Lower lobe of right lung (tissue), 2 donors: ENCODE measurements at regions not wholly inside any gene's neighbourhood (a gene's known extent, or its start where the extent isn't known, plus 50 kb on each side); places are given as distances from the start of the nearest gene placed in this dataset.
"Not testable (repeated sequence)": the region's sequence is repeated elsewhere in the genome, so short reads cannot be mapped to it uniquely, and the experiment has no call there.

ENCODE experiments used
- ATAC-seq, 2 donors: fragments of 200-7000 bp; cut with Tn5 transposase; one replicate each; pipeline ENCODE4 v1.9.1; 2020 to 2022; ENCODE audit warnings: mild to moderate bottlenecking in 2 of 2, moderate library complexity in 2 of 2
- DNase-seq: peaks from one replicate; pipeline ENCODE4 v3.0.0-alpha.2; 2020
- H3K27ac ChIP-seq: fragments of 200-600 bp; one replicate; pipeline ENCODE4 v1.8.0; 2022
- H3K27me3 ChIP-seq: fragments of 200-600 bp; one replicate; pipeline ENCODE4 v1.8.0; 2022; ENCODE audit warnings: low read depth
- H3K36me3 ChIP-seq: fragments of 200-600 bp; one replicate; pipeline ENCODE4 v1.8.0; 2022; ENCODE audit warnings: mild to moderate bottlenecking
- H3K4me1 ChIP-seq: fragments of 200-600 bp; one replicate; pipeline ENCODE4 v1.8.0; 2022
- H3K4me3 ChIP-seq: fragments of 200-600 bp; one replicate; pipeline ENCODE4 v1.8.0; 2022; ENCODE audit warnings: mild to moderate bottlenecking
- H3K9me3 ChIP-seq: fragments of 200-600 bp; one replicate; pipeline ENCODE4 v1.8.0; 2022
- intact Hi-C: fragments of 100-400 bp; cut with DNase I; formaldehyde crosslinking; loops from one replicate; pipeline ENCODE4 v1.11.0; 2022
- TF ChIP-seq, protein P1 (sequence below): fragments of 200-600 bp; IDR thresholded peaks from one replicate; pipeline ENCODE4 v1.8.0; 2022; ENCODE audit warnings: antibody characterized with exemption, mild to moderate bottlenecking
- donor health status: DM: no; HTN: yes; CAD: no; lungs with severe emphysema.

DNA sequence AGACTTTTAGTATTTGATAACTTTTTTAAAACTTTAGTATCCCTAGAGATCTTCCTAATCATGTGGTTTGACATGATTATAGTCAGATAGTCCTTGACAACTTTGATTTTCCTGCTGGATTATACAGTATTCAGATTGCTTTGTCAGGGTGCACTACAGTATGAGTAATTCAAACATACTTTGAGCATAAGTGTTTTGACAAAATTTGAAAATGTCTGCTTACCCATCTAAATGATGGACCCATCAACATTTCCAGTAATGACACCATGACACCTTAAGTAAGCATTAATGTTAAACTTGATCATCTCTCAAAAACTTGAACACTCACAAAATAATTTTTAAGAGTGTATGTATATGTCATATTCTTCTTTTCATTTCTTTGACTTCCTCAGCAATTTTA is 514.5 kb upstream of the SMIM31 start:
- ATAC-seq (no peak), DNase-seq (no peak)
- no peak overlapping the region for H3K27ac ChIP-seq
- intact Hi-C loops: no loop called here
- no peaks in the 10 kb centered on the region for H3K9me3 ChIP-seq
- no peaks in the 10 kb centered on the region for H3K36me3 ChIP-seq
- TF ChIP-seq, protein P1, sequence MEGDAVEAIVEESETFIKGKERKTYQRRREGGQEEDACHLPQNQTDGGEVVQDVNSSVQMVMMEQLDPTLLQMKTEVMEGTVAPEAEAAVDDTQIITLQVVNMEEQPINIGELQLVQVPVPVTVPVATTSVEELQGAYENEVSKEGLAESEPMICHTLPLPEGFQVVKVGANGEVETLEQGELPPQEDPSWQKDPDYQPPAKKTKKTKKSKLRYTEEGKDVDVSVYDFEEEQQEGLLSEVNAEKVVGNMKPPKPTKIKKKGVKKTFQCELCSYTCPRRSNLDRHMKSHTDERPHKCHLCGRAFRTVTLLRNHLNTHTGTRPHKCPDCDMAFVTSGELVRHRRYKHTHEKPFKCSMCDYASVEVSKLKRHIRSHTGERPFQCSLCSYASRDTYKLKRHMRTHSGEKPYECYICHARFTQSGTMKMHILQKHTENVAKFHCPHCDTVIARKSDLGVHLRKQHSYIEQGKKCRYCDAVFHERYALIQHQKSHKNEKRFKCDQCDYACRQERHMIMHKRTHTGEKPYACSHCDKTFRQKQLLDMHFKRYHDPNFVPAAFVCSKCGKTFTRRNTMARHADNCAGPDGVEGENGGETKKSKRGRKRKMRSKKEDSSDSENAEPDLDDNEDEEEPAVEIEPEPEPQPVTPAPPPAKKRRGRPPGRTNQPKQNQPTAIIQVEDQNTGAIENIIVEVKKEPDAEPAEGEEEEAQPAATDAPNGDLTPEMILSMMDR: no peak
- no peaks in the 10 kb centered on the region for H3K4me1 ChIP-seq
- H3K4me3 ChIP-seq: no peak overlapping the region
- H3K27me3 ChIP-seq: no peaks in the 10 kb centered on the region

DNA sequence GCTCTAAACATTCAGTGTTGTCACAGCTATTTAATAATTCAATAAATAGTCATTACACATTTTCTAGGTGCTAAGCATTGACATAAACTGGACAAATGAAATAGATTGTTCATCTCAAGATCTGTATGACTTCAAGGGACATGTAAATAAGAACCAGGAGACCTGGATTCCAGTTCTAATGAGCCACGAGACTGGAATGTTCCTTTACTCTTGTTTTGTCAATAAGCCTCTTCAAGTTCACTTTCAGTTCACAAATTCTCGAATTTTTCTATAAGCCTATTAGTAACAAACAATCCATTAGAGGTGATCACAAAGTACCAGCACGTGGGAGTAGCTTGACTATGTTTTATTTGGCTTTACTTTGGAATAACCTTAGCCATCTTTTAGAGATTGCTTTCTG is 514.0 kb upstream of the SMIM31 start:
- no peak for DNase-seq
- intact Hi-C loops: no loop called here
- TF ChIP-seq, protein P1: no peak
- Histone ChIP-seq H3K36me3 (no peaks in the 10 kb centered on the region), H3K4me3 (no peak overlapping the region), H3K27me3 (no peaks in the 10 kb centered on the region), H3K27ac (no peak overlapping the region), H3K9me3 (no peaks in the 10 kb centered on the region), H3K4me1 (no peaks in the 10 kb centered on the region)
- ATAC-seq: no peak

DNA sequence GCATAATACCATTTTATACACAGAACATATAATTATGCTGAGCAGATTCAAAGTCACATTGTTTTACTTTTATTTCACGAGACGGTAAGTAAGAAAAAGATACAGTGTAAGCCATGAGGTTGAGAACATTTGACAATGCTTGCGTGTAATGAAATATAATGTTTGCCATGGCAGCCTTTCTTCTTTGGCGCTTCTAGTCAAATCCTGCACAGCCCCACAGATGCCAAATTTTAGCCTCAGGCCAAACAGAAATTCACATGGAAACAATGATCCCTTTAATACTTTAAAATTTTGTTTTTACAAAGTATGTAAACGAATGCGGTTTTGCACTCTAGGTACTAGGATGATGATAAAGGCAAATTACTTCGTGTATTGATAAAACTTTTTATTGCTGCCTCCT is 502.7 kb upstream of the SMIM31 start:
- no peak for DNase-seq
- Histone ChIP-seq H3K9me3 (no peaks in the 10 kb centered on the region), H3K27me3 (no peaks in the 10 kb centered on the region), H3K4me3 (no peak overlapping the region), H3K4me1 (no peaks in the 10 kb centered on the region), H3K27ac (no peak overlapping the region), H3K36me3 (no peaks in the 10 kb centered on the region)
- ATAC-seq: no peak
- intact Hi-C loops: no loop called here
- TF ChIP-seq, protein P1: no peak

DNA sequence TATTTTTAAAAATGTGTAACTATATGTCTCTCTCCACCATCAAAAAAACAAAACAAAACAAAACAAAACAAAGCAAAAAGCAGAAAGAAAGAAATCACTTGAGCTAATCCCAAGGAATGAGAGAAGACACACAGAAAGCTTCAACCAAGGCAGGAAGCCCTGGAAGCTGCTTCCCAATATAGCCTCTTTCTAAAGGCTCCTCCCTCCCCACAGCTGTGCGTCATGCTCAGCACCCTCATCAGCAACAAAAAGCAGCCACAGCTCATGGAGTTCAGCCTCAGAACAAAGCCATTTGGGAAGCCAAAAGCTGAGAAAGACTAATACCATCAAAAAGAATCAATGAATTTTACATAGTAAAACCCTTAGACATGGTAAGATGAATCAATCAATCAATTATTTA is 501.6 kb upstream of the SMIM31 start:
- Histone ChIP-seq H3K9me3 (no peaks in the 10 kb centered on the region), H3K27ac (no peak overlapping the region), H3K27me3 (no peaks in the 10 kb centered on the region), H3K4me3 (no peak overlapping the region), H3K36me3 (no peaks in the 10 kb centered on the region), H3K4me1 (no peaks in the 10 kb centered on the region)
- intact Hi-C loops: no loop called here
- no peak for DNase-seq
- TF ChIP-seq, protein P1: no peak
- no peak for ATAC-seq

DNA sequence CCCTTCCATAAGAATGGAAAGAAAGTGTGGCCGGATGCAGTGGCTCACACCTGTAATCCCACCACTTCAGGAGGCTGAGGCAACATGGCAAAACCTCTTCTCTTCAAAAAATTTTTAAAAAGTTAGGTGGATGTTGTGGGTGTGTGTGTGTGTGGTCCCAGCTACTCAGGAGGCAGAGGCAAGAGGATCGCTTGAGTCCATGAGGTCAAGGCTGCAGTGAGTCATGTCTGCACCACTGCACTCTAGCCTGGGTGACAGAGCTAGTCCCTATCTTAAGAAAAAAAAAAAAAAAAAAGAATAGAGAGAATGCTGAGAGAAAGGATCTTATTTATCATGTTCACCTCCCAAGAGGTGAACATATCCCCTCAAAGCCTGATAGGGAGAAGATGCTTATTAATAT is 492.1 kb upstream of the SMIM31 start:
- TF ChIP-seq, protein P1: no peak
- intact Hi-C loops: no loop called here
- Histone ChIP-seq H3K27ac (no peak overlapping the region), H3K36me3 (no peaks in the 10 kb centered on the region), H3K4me1 (no peaks in the 10 kb centered on the region), H3K4me3 (no peak overlapping the region), H3K27me3 (no peaks in the 10 kb centered on the region), H3K9me3 (no peaks in the 10 kb centered on the region)
- DNase-seq (no peak), ATAC-seq (no peak)

DNA sequence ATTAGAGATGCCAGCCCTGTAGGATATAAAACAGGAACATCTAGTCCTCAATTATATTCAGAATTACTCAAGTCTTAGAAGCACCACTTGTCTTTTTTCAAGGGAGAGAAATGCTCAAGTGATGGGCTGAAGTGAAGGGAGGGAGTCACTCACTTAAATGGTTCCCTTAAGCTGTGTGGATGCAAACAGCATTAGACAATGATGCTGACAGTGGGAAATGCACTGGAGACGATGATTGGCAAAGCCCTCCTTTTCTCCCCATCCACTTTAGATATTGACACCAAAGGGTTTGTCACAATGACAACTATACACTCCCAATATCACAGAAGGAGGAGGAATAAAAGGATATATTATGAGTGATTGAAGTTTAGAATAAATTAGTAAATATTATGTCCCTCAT is 491.4 kb upstream of the SMIM31 start:
- H3K27me3 ChIP-seq, H3K9me3 ChIP-seq, ATAC-seq, H3K4me1 ChIP-seq, H3K4me3 ChIP-seq, H3K27ac ChIP-seq, intact Hi-C loops, H3K36me3 ChIP-seq, DNase-seq: not testable (repeated sequence)

DNA sequence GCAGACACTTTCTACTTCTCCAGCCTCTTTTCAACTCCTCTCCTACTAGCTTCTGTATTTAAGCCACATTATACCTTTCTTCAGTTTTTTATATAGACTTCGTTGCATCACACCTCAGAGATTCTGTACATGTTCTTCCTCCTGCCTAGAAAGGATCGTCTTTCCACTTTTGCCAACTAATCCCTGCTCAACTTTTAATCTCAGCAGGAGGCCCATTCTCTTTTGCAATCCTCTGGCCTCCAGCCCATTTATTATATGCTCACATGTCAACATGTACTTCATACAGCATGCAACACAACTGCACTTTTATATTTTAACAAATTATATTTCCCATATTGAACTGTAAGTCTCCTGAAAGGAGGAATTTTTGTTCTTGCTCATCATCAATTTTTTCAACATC is 476.5 kb upstream of the SMIM31 start:
- H3K4me1 ChIP-seq, H3K27me3 ChIP-seq, H3K36me3 ChIP-seq, H3K27ac ChIP-seq, intact Hi-C loops, ATAC-seq, DNase-seq, H3K9me3 ChIP-seq, H3K4me3 ChIP-seq: not testable (repeated sequence)
